Left forelimb (tissue), 1 donor: ENCODE measurements at regions not wholly inside any gene's neighbourhood (a gene's known extent, or its start where the extent isn't known, plus 50 kb on each side); places are given as distances from the start of the nearest gene placed in this dataset.
"Not testable (repeated sequence)": the region's sequence is repeated elsewhere in the genome, so short reads cannot be mapped to it uniquely, and the experiment has no call there.

Source experiments
- DNase-seq: peaks from one replicate; pipeline ENCODE4 v3.0.0-alpha.2; 2018; ENCODE audit warnings: low spot score

- DNase-seq, result no peak
Measured at GRCh38 chr17:34474706-34475105, 104.7 kb upstream of the TMEM132E start.

DNA sequence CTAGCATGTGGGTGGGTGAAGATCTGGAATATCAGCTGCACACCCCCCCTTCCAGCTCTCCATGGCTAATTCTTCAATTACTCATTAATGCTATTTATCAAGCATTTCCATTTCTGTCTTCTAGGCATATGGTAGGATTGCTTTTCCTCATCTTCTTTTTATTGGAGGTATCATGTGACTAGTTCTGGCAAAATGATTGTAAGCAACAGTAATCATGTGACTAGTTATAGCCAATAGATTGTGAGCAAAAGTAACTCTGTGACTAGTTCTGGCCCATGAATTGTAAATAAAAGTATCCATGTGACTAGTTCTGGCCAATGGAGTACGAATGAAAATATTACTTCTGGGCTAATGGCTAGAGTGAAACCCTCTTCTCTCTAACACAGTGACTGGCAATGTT, 107.0 kb upstream of the TMEM132E start:
- DNase-seq, result no peak

DNA sequence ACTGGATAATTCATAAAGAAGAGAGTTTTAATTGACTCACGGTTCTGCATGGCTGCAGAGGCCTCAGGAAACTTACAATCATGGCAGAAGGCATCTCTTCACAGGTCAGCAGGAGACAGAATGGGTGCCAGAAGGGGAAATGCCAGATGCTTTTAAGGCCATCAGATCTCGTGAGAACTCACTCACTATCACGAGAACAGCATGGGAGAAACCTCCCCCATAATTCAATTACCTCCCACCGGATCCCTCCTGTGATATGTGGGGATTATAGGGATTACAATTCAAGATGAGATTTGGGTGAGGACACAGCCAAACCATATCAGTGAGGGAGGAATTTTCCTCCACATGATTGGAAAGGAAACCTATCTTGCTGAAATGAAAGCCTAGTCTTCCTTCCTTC, 108.1 kb upstream of the TMEM132E start:
- DNase-seq, result not testable (repeated sequence)

DNA sequence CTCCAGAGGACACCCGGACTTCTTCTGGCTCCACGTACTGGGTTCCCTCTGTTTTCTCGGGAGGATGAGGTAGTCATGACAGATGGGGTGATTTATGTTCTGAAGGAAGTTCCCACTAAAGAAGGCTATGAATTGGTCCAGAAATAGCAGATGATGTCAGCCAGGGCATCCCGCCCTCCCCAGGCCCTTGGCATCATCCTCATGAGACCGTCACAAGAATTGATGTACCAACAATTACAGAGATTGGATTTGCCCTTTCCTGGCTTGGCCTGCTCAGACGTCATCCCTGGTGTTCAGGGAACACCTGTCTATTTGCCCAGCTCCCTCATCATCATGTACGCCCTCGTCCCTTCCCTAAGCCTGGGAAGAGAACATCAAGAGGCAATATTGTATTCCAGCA, 102.8 kb upstream of the CCL1 start:
- DNase-seq, result no peak

DNA sequence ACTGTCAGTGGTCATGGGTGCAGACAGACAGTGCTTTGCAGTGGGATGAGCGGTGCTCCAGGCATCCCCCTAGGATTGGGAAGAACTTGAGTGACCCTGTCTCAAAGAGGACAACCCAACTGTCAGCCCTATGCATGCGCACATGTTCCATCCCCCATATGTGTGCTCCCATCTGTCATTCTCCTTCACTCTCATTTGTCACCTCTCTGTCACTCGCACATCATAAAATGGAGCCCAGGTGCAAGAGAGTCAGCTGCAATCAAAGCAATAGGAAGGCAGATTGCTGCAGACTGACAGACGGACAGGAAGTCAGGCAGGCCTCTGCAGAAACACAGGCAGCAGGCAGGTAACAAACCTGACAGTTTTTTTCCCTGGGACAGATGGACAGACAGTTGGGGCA, 101.8 kb upstream of the CCL1 start:
- no peak for DNase-seq

DNA sequence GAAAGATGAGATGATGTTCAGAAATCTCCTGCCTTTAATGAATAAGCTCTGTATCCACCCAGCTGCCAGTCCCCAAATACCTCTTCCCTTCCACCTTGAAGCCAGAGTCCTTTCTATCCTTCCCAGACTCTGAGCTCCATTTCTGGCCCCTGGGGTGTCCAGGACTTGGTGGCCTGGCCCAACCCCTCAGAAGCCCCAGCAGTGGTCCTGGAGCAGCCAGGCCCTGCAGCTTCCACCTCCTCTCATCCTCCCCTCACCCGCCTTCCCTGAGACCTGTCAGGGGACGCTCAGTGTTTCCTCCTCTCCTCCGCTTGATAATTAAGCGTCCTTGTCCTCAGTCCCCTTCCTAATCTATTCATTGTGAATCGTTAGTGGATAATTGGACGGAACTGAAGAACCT, 95.2 kb upstream of the CCL1 start:
- no peak for DNase-seq

DNA sequence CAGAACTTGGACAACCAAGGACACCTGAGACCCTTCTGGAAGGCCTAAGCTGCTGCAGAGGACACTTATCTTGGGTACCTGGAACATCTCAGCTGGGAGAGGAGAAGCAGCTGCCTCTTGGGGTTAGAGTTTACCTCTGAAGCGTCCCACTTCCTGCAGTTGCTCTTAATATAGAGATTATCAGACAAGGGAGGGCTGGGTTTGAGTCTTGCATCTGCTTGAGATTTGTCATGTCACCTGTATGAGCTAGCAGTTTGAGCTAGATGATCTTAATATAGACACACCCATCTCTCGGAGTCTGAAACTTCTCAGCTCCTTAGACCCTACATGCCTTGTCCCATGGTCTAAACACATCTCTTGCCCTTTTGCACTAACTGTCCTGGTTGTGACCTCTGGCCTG, 93.1 kb upstream of the CCL1 start:
- DNase-seq, result no peak

- DNase-seq, result no peak
Measured at GRCh38 chr17:34452769-34453168, 89.7 kb upstream of the CCL1 start.

DNA sequence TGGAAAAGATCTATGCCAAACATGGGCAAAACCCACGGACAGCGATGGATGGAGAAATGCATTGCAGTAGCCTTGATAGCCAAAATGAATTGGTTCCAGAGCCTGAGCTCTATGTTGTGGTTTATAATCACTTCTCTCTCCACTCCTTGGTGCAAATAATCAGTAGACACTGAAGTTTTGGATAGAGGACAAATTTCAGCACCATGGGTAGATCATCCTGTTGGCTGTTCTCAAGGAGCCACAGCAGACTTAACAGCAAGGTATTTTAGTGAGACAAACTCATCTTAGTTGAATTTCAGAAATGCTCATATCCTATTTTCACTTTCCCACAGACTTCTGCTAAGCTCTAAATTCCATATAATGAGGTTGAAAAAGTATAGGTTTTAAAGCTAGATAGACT, 88.3 kb upstream of the CCL1 start:
- no peak for DNase-seq

GRCh38 chr17:34447406-34447805, 84.4 kb upstream of the CCL1 start:
- DNase-seq, result no peak

DNA sequence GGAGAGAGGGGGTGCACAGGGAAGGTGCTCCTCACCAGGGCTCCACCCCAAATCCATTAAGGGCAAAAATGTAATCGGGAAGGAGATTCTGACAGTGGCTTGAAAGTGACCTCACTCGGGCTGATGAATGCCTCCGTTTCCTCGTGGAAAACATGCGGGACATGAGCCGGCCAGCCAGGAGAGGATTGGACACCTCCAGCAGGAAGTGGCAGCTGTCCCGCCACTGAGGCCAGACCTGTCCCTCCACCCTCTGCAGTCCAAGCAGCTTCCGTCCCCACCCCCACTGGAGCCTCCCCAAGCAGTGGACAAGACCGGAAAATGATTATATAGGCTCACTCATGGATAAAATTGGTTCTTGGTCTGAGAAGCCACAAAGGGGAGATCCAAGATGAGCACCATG, 82.1 kb upstream of the CCL1 start:
- DNase-seq, result no peak

DNA sequence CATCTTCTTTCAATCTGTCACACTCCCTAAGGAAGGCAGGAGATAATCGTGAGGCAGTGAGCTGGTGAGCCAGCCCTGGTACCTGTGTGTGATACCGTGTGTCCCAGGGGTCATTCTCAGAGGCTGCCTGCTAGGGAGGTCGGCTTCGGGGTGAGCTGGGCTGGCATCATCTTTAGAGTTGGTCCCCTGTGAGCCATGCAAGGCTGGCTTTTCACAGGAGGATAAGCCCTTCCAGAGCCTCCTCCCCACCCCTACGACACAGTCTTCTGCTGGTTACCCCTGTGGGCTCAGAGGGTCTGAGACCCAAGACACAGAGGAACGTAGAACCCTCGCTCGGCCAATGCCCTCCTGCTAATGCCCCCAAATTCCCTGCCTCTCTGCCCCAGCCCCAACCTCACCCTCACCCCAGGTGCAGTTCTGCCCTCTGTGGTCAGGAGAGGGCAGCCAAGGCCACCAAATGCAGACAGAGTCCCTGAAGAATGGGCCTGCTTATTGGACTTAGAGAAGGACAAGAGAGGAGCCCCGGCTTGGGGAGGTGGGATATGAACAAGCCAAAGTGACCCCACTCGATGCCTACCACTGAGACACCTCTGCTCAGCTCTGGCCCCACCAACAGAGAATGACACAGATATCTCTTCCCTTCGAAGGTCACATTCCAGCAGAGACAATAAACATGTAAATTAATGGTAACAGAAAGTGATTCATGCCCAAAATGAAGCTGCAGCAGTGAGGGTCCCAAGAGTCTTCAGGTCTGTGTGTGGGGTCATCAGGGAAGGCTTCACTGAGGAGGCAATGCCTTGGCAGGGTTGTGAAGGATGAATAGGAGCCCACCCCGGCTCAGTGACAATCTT, 80.8 kb upstream of the CCL1 start:
- DNase-seq, result no peak

DNA sequence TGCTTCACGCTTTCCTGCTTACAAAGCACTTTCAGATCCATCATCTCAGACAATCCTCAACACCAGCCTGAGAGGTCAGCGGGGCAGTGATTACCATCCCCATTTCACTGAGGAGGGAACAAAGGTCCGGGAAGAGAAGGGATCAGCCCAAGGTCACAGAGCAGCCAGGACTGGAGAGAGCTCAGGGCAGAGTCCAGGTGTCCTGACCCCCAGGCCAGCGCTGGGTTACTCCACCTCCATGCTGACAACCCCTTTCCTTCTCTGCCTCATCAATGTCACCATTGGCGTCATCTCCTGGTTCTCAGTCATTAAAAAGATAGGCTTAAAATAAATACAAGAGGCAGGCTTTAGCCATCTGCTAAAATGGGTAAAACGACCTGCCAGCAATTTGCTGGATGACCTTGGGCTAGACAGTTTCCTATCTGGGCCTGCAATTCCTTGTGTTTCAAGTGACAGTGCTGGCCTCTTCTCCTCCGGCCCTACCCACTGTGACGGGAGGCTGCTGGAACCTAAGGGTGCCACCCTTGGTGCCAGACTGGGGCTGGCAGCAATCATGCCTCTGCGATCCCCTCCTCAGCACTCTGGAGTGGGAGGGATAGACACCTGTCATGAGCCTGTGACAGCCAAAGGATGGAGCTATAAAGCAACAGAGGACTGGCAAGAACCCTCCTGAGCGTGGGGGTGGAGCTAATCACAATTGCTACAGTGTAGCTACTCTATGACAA, 79.5 kb upstream of the CCL1 start:
- DNase-seq, result no peak

DNA sequence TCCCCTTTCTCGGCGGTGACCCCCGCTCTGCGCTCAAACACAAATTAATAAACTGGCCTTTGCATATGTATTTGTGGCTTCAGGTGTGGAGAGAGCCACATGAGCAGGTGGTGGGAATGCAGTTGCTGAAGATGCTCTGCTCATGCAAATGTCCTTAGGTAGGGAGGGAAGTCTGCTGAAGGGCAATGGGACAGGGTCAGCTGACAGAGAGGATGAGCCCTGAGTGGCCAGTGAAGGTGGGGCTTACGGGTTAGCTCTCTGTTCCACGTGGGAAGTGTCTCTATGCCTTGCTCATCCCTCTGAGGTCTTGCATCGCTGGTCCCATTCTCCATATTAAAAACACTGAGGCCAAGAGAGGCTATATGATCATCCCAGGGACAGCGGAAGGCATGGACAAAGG, 74.2 kb upstream of the CCL1 start:
- DNase-seq, result no peak

- no peak for DNase-seq
Measured at GRCh38 chr17:34436607-34437006, 73.6 kb upstream of the CCL1 start.

DNA sequence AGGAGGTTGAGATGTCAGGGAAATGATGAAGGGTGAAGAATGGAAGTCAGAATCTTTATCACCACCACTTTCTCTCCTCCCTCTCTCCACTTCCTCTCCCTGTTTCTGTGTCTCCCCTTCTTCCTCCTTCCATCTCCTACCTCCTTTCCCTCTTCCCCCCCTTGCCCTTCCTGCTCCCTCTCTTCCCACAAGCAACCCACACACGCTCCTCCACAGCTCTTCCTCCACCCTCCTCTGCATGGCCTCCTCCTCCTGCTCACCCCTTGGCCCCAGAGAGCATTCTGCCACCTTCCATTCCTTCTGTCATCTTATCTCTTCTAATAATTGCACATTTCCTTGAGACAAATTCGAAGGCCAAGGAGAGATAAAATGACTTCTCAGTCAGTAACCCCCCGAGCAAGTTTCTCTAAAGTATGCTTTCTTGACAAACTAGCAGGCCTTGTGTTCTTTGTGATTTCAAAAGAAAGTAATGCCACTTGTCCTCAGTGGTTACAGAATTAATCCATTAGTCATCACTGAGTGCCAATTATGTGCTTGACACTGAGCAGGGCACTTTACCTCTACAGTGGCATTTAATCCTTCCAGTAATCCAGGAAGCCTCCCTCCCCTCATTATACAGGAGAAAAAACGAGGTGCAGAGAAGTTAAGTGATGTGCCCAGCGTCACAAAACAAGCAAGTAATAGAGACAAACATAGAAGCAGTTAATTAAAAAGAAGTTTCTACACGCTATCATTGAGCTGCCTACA, 72.3 kb upstream of the CCL1 start:
- DNase-seq, result no peak

DNA sequence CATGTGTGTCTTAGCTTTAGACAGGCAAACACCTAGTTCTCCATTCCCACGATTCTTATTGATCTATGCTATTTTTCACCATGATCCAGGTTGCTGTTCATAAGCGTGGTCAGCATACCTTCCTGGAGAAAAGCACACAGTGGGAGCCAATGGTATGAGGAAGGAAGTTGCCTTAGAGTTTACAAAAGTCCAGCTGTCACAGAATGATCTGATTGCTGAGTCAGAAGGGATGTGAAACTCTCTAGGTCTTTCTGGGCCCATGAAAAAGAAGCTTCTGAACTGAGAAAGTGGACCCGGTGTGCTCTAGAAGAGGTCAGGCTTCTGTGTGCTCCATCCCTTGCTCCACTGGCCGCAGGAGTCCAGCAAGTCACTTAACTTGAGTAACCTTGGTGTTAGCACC, 71.0 kb upstream of the CCL1 start:
- no peak for DNase-seq

DNA sequence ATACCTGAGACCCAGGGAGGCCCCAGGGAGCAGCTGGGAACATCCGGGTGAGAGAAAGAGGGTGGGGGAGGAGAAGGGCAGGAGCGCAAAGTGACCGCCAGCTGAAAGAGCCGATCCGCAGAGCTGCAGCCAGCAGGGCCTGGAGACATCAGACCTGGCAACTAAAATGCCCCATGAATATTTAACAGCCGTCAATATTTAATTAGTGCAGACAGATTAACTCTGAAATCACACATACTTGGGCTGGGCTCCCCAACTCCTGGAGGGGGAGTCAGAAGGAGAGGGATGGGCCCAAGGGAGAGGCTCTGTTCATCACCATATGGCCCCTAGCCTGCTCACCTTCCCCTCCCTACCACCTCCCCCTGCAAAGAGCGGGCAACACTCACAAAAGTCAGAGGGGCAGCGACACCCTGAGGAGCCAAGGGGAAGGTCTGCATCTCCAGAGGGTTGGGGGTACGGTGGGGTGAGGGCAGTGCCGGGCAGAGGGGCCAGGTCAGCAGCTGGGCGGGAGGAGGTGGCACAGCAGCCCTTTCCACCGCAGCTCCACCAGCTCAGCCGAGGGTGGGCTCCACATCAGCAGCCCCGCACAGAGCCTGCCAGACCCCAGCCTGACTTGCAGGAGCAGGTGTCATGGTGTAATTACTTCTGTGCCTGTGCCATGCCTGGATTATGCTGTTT, 61.9 kb upstream of the CCL1 start:
- no peak for DNase-seq

DNA sequence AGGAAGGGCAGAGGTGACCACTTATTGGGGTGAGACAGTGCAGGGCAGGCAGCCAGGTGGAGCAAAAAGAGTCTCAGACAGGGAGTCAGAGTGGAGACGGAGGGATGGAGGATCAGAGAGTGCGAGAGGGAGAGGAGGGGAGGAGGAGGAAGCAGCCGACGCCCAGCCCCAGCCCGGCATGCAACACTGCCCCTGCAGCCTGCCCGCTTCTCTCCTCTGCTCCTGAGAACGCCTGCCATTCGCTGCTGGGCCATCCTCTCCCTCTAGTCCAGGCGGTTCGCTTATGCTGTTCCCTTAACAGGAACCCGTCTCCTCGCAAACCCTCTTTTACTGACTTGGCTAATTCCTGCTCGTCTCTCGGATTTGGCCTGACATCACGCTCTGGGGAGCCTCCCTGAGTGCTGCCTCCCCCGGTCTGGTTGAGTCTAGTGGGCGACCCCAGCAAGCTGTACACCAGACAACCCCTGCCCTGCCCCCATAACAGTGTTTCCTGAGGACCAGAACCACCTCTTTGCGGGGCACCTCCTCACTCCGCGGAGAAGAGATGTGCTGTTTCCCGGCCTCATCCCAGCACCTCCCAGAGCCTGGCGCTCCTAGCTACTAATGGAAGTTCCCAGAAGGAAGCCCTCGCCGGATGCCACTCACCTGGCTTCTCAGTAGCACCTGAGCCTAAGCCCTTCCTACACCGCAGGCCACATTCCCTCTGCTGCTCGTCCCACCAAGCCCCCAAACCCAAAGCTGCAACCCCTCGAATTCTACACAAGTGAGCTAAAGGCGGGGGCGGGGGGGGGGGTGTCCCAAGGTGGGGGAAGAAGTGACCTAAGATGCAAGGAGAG, 61.2 kb upstream of the CCL1 start:
- DNase-seq, result no peak

- not testable (repeated sequence) for DNase-seq
Measured at GRCh38 chr17:34423315-34423714, 60.3 kb upstream of the CCL1 start.

DNA sequence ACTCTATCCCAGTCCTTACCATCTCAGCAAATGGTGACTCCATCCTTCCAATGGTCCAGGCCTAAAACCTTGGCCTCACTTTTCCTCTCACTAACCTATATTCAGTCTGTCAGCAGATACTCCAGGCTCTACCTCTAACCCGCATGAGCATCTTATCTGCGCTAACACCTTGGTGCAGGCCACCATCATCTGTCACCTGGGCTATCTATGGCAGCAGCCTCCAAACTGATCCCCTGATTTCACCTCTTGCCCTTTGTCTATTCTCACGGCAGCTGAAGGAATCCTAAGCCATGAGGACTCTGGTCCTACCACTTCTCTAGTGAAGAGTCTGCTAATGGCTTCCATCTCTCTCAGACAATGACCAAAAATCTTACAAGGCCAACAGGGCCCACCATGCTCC, 57.9 kb upstream of the CCL1 start:
- DNase-seq, result no peak
